ENCODE measurements at regions not wholly inside any gene's neighbourhood (a gene's known extent, or its start where the extent isn't known, plus 50 kb on each side); places are given as distances from the start of the nearest gene placed in this dataset.
"Not testable (repeated sequence)": the region's sequence is repeated elsewhere in the genome, so short reads cannot be mapped to it uniquely, and the experiment has no call there.

DNA sequence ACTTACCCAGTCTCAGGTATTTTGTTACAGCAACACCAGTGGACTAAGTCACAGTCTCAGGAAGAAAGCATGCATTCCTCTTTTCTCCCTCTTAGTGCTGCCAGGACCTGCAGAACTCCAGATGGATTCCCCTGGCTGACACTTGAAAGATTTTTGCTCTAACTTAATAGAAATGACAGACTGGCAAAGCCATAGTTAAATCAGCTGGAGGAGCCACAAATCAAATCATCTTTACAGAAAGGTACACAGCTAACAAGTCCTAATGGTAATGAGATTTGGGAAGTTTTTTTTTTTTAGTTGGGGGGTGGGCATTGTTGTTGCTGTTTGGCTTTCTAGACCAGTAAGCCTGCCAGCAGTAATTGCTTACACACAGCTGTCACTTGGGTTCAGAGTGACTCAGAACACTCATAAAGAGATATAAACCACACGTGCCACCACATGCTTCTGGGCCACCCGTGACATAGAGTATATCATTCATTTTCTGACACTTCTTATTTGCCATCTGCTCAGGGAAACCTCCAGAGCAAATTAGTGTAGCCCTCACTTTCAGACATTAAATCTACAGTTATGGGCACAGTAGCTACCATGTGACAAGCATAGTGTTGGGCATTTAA is 72.4 kb downstream of the FH start:
- Histone ChIP-seq H3K9me3 (ENCODE audit: low read length) (no peaks in the 10 kb centered on the region), H3K4me3 (ENCODE audit: low read length) (no peak overlapping the region), H3K27me3 (ENCODE audit: insufficient read depth, low read length) (no peaks in the 10 kb centered on the region), H3K4me1 (ENCODE audit: insufficient read depth, low read length) (peaks cover 11% of the 10 kb centered on the region), H3K36me3 (ENCODE audit: insufficient read depth, low read length) (no peaks in the 10 kb centered on the region), H2AFZ (ENCODE audit: low read depth, low read length) (no peak overlapping the region)

- Histone ChIP-seq H2AFZ (ENCODE audit: low read depth, low read length) (no peak overlapping the region), H3K27me3 (ENCODE audit: insufficient read depth, low read length) (peaks cover 3% of the 10 kb centered on the region), H3K36me3 (ENCODE audit: insufficient read depth, low read length) (no peaks in the 10 kb centered on the region), H3K9me3 (ENCODE audit: low read length) (no peaks in the 10 kb centered on the region), H3K4me1 (ENCODE audit: insufficient read depth, low read length) (peaks cover 11% of the 10 kb centered on the region), H3K4me3 (ENCODE audit: low read length) (no peak overlapping the region)
These were observed 74.7 kb downstream of the FH start for GRCh38 chr1:241444836-241445235.

DNA sequence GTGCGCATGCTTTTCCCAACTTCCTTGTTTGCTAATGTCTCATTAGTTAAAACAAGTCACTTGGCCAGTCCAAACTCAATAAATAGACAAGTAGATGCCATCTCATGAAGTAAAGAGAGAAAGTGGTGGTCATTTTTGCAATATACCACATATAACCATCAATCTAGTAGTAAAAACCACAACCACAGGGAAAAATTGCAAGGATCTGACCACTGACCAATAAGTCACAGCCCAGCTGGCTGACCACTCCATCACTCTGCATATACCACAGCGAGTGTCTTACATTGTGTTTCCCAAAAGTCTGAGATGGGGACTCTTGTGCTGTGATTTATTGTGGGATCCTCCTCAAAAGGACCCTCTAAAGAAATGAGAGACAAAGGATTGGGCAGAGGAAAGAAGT is 76.0 kb downstream of the FH start:
- Histone ChIP-seq H3K4me3 (ENCODE audit: low read length) (no peak overlapping the region), H3K27me3 (ENCODE audit: insufficient read depth, low read length) (peaks cover 3% of the 10 kb centered on the region), H2AFZ (ENCODE audit: low read depth, low read length) (no peak overlapping the region), H3K9me3 (ENCODE audit: low read length) (no peaks in the 10 kb centered on the region), H3K36me3 (ENCODE audit: insufficient read depth, low read length) (no peaks in the 10 kb centered on the region), H3K4me1 (ENCODE audit: insufficient read depth, low read length) (peaks cover 11% of the 10 kb centered on the region)

GRCh38 chr1:241442686-241443085 is 76.9 kb downstream of the FH start:
- Histone ChIP-seq H3K4me3 (ENCODE audit: low read length) (no peak overlapping the region), H3K36me3 (ENCODE audit: insufficient read depth, low read length) (no peaks in the 10 kb centered on the region), H2AFZ (ENCODE audit: low read depth, low read length) (no peak overlapping the region), H3K9me3 (ENCODE audit: low read length) (no peaks in the 10 kb centered on the region), H3K4me1 (ENCODE audit: insufficient read depth, low read length) (peaks cover 11% of the 10 kb centered on the region), H3K27me3 (ENCODE audit: insufficient read depth, low read length) (peaks cover 3% of the 10 kb centered on the region)

DNA sequence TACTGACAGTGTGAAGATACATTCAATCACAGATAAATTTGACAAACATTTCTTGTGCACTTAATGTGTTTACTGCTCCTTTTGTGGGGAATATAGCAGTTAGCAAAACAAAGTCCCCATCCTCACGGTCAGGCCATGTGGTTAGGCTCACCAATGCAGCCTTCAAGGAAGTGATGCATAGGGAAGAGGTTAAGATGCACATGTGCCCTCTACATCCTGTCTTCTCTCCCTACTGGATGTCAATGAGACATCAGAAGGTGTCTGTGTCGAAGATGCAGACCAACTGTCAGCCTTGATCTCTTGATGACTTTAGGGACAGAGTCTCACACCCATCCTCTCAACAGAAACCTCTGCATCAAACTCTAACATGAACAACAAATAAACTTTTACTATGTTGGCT is 78.7 kb downstream of the FH start:
- Histone ChIP-seq H3K9me3 (ENCODE audit: low read length) (no peaks in the 10 kb centered on the region), H2AFZ (ENCODE audit: low read depth, low read length) (no peak overlapping the region)

GRCh38 chr1:241438686-241439085 is 80.9 kb downstream of the FH start:
- H3K4me3 ChIP-seq (ENCODE audit: low read length); H2AFZ ChIP-seq (ENCODE audit: low read depth, low read length); H3K9me3 ChIP-seq (ENCODE audit: low read length); H3K36me3 ChIP-seq (ENCODE audit: insufficient read depth, low read length); H3K27me3 ChIP-seq (ENCODE audit: insufficient read depth, low read length): not testable (repeated sequence)
- peaks cover 11% of the 10 kb centered on the region for H3K4me1 ChIP-seq (ENCODE audit: insufficient read depth, low read length)

More for the DNA sequence above, 78.7 kb downstream of the FH start:
- peaks cover 3% of the 10 kb centered on the region for H3K27me3 ChIP-seq (ENCODE audit: insufficient read depth, low read length)
- H3K36me3 ChIP-seq (ENCODE audit: insufficient read depth, low read length) = no peaks in the 10 kb centered on the region
- no peak overlapping the region for H3K4me3 ChIP-seq (ENCODE audit: low read length)
- H3K4me1 ChIP-seq (ENCODE audit: insufficient read depth, low read length) = peaks cover 11% of the 10 kb centered on the region

DNA sequence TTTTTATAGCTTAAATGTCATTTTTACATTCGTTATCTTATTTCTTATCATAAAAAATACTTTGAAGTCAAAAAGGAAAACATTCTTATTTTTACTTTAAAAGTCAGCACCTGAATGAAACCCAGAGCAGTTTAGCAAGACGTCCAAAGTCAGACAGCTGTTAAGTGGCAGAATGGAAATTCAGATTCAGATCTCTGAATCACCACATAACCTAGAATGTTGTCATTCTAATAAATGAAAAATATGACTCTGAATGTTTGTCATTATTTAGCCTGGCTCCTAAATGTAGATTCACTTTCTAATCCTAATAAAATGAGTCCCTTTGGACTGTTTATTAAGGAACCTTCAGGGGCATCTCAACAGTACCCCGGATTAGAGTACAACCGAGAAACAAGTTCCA is 75.2 kb upstream of the RGS7 start:
- Histone ChIP-seq H3K9me3 (ENCODE audit: low read length) (no peaks in the 10 kb centered on the region), H3K4me1 (ENCODE audit: insufficient read depth, low read length) (no peaks in the 10 kb centered on the region), H2AFZ (ENCODE audit: low read depth, low read length) (no peak overlapping the region), H3K36me3 (ENCODE audit: insufficient read depth, low read length) (no peaks in the 10 kb centered on the region), H3K27me3 (ENCODE audit: insufficient read depth, low read length) (no peaks in the 10 kb centered on the region), H3K4me3 (ENCODE audit: low read length) (no peak overlapping the region)

DNA sequence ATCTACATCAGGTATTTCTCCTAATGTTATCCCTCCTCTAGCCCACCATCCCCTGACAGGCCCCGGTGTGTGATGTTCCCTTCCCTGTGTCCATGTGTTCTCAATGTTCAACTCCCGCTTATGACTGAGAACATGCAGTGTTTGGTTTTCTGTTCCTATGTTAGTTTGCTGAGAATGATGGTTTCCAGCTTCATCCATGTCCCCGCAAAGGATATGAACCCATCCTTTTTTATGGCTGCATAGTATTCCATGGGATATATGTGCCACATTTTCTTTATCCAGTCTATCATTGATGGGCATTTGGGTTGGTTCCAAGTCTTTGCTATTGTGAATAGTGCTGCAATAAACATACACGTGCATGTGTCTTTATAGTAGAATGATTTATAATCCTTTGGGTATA is 68.1 kb upstream of the RGS7 start:
- not testable (repeated sequence) for H3K4me3 ChIP-seq (ENCODE audit: low read length); H3K9me3 ChIP-seq (ENCODE audit: low read length); H3K4me1 ChIP-seq (ENCODE audit: insufficient read depth, low read length); H2AFZ ChIP-seq (ENCODE audit: low read depth, low read length); H3K36me3 ChIP-seq (ENCODE audit: insufficient read depth, low read length)
- H3K27me3 ChIP-seq (ENCODE audit: insufficient read depth, low read length) = peaks cover 22% of the 10 kb centered on the region

- peak overlapping the region; percentile 44 for H3K4me3 ChIP-seq (ENCODE audit: low read length)
- H3K36me3 ChIP-seq (ENCODE audit: insufficient read depth, low read length) = no peaks in the 10 kb centered on the region
- H3K4me1 ChIP-seq (ENCODE audit: insufficient read depth, low read length) = peaks cover 3% of the 10 kb centered on the region
- H2AFZ ChIP-seq (ENCODE audit: low read depth, low read length) = peak overlapping the region; percentile 99
- H3K27me3 ChIP-seq (ENCODE audit: insufficient read depth, low read length) = peaks cover 22% of the 10 kb centered on the region
- no peaks in the 10 kb centered on the region for H3K9me3 ChIP-seq (ENCODE audit: low read length)
These were observed 67.5 kb upstream of the RGS7 start for GRCh38 chr1:241424480-241424971.

GRCh38 chr1:241423541-241424479 is 66.8 kb upstream of the RGS7 start:
- Histone ChIP-seq H3K4me1 (ENCODE audit: insufficient read depth, low read length) (peaks cover 3% of the 10 kb centered on the region), H3K27me3 (ENCODE audit: insufficient read depth, low read length) (peaks cover 24% of the 10 kb centered on the region), H3K4me3 (ENCODE audit: low read length) (peak overlapping the region; percentile 44), H2AFZ (ENCODE audit: low read depth, low read length) (peak overlapping the region; percentile 99), H3K9me3 (ENCODE audit: low read length) (no peaks in the 10 kb centered on the region), H3K36me3 (ENCODE audit: insufficient read depth, low read length) (no peaks in the 10 kb centered on the region)

DNA sequence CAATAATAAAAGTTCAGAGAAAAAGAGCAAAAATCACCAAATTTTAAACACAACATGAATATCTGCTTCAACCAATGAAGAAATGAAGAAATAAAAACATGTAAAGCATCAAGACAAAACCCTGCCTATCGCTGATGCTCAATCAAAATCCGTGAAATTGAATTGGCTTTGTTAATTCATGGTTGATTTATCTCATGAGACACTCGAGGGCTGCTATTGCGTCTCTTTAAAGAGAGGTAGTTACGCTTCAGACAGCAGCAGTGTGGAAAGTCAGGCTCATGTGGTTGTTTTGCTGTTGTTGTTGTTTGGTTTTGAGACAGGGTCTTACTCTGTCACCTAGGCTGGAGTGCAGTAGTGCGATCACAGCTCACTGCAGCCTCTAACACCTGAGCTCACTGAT is 65.5 kb upstream of the RGS7 start:
- Histone ChIP-seq H3K4me3 (ENCODE audit: low read length) (no peak overlapping the region), H3K9me3 (ENCODE audit: low read length) (no peaks in the 10 kb centered on the region), H3K36me3 (ENCODE audit: insufficient read depth, low read length) (no peaks in the 10 kb centered on the region), H3K4me1 (ENCODE audit: insufficient read depth, low read length) (peaks cover 3% of the 10 kb centered on the region), H3K27me3 (ENCODE audit: insufficient read depth, low read length) (peaks cover 27% of the 10 kb centered on the region), H2AFZ (ENCODE audit: low read depth, low read length) (no peak overlapping the region)

DNA sequence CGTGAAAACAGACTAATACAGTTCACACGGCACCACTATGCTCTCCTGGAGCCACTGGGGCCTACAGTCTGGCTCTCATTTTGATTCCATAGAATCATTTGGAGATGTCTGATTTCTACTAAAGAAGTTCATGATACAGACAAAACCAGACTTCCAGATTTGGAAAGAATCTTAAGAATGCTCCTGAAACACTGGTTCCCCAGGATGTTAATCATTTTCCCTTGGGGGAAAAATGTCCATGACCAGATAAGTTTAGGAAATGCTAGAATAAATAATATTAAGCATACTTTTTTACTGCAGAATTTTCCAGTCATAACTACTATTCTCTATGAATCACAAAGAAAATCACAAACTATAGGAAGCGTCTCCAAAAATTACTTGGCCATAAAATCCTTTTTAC is 63.0 kb upstream of the RGS7 start:
- no peak overlapping the region for H2AFZ ChIP-seq (ENCODE audit: low read depth, low read length)
- no peaks in the 10 kb centered on the region for H3K36me3 ChIP-seq (ENCODE audit: insufficient read depth, low read length)
- peaks cover 25% of the 10 kb centered on the region for H3K27me3 ChIP-seq (ENCODE audit: insufficient read depth, low read length)
- H3K4me3 ChIP-seq (ENCODE audit: low read length) = no peak overlapping the region
- peaks cover 3% of the 10 kb centered on the region for H3K4me1 ChIP-seq (ENCODE audit: insufficient read depth, low read length)
- no peaks in the 10 kb centered on the region for H3K9me3 ChIP-seq (ENCODE audit: low read length)

DNA sequence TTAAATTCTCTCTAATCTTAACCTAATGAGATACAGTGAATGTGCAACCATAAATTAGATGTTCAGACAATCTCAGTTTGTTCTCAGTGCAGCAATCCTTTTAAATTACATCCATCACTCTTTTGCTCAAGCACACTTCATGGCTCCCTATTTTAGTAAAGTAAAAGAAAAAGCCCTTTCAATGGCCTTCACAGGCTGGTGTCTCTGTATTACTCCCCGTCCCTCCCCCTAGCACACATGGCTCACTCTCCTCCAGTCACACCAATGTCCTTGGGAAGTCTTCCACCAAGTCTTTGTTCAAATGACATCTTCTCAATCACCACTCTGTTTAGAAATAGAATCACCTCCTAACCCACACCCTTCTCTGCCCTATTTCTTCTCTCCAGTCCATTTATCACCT is 60.3 kb upstream of the RGS7 start:
- H2AFZ ChIP-seq (ENCODE audit: low read depth, low read length) = no peak overlapping the region

More for the DNA sequence above, 60.3 kb upstream of the RGS7 start:
- H3K36me3 ChIP-seq (ENCODE audit: insufficient read depth, low read length) = no peaks in the 10 kb centered on the region
- no peak overlapping the region for H3K4me3 ChIP-seq (ENCODE audit: low read length)
- H3K27me3 ChIP-seq (ENCODE audit: insufficient read depth, low read length) = peaks cover 8% of the 10 kb centered on the region
- no peaks in the 10 kb centered on the region for H3K9me3 ChIP-seq (ENCODE audit: low read length)
- H3K4me1 ChIP-seq (ENCODE audit: insufficient read depth, low read length) = no peaks in the 10 kb centered on the region

All from neuron (in vitro differentiated cells).